ENCODE measurements at regions not wholly inside any gene's neighbourhood (a gene's known extent, or its start where the extent isn't known, plus 50 kb on each side); places are given as distances from the start of the nearest gene placed in this dataset.

DNA sequence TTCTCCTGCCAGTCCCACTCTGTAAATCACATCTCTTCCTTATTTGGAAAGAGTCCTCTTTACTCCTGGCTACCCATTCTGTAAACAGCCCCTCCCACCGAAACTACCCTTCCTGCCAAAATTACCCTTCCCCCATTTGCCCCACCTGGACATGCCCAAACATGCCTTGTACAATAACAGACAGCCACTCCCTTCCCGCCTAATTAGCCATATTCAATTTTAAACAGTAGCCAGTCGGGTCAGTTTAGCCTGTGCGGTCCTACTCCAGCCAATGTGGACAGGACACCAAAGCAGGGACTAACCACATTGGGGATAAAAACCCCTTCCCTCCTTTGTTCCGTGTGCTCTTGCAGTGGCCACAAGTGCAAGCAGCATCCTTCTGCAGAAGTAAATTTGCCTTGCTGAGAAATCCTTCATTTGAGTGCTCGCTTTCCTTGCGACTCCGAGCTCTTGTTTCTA, 56.3 kb upstream of the MAP10 start:
- TF ChIP-seq POLR2A (IDR thresholded peaks at IDR 0.05; ENCODE audit: low read length) (no peak), GATA1 (IDR thresholded peaks at IDR 0.05; ENCODE audit: low read depth, low read length) (no peak)

Measured in erythroblast (primary cell).